ENCODE measurements at regions not wholly inside any gene's neighbourhood (a gene's known extent, or its start where the extent isn't known, plus 50 kb on each side); places are given as distances from the start of the nearest gene placed in this dataset.

DNA sequence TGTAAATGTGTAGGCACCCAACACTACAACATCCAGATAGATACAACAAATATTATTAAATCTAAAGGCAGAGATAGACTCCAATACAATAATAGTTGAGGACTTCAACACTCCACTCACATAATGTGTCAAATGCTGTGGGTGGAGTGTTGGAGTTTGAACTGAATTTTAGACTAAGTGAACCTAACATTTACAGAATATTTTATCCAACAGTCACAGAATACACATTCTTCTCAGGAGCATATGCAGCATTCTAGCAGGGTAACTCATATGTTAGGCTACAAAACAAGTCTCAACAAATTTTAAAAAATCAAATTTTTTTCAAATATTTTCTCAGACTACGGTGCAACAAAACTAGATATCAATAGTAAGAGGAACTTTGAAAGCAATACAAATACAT is 648.7 kb upstream of the CDH18 start:
- TF ChIP-seq, protein P1, sequence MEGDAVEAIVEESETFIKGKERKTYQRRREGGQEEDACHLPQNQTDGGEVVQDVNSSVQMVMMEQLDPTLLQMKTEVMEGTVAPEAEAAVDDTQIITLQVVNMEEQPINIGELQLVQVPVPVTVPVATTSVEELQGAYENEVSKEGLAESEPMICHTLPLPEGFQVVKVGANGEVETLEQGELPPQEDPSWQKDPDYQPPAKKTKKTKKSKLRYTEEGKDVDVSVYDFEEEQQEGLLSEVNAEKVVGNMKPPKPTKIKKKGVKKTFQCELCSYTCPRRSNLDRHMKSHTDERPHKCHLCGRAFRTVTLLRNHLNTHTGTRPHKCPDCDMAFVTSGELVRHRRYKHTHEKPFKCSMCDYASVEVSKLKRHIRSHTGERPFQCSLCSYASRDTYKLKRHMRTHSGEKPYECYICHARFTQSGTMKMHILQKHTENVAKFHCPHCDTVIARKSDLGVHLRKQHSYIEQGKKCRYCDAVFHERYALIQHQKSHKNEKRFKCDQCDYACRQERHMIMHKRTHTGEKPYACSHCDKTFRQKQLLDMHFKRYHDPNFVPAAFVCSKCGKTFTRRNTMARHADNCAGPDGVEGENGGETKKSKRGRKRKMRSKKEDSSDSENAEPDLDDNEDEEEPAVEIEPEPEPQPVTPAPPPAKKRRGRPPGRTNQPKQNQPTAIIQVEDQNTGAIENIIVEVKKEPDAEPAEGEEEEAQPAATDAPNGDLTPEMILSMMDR (IDR thresholded peaks at IDR 0.05; ENCODE audit: control insufficient read depth, insufficient read depth, low read depth, low read length, missing control alignments), result no peak
- no peak overlapping the region for H3K4me3 ChIP-seq (ENCODE audit: control insufficient read depth, low read depth, low read length)
- no peak for DNase-seq (ENCODE audit: low read depth)

DNA sequence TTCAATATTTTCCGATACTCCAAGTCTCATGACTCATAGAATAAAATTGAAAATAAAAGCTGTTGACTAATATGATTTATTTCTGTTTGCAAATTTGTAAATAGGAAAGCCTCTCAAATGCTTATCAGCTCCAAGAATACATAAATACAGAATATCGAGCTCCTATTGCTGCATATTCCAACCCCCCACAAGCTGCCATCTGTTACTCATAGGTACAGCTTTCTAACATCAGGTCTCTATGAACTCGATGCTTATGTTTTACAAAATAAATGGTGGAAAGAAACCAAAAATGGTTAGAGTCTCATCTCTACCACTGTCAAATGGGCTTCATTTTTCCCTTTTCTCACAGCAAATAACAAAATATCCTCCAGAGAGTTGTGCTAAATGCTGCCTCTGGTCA is 631.6 kb upstream of the CDH18 start:
- H3K4me3 ChIP-seq (ENCODE audit: control insufficient read depth, low read depth, low read length), result no peak overlapping the region
- TF ChIP-seq, protein P1 (IDR thresholded peaks at IDR 0.05; ENCODE audit: control insufficient read depth, insufficient read depth, low read depth, low read length, missing control alignments), result no peak
- DNase-seq (ENCODE audit: low read depth), result no peak

DNA sequence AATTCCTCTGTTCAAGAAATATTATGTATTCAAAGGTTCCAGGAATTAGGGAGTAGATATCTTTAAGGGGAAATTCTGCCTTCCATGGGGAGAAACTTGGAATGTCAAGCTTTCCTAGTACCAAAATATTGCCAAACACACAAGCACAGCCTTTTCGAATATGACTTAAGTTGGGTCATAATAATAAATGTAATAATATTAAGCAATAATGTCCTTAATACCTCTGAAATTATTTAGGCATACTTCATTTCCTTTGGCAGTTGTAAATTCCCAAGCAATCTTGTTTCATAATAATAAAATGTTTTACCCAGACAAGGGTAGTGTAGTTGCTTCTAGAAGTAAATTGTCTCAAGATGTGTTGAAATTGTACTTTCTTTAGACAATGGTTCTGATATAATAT is 630.3 kb upstream of the CDH18 start:
- TF ChIP-seq, protein P1 (IDR thresholded peaks at IDR 0.05; ENCODE audit: control insufficient read depth, insufficient read depth, low read depth, low read length, missing control alignments), result no peak
- DNase-seq (ENCODE audit: low read depth), result no peak
- H3K4me3 ChIP-seq (ENCODE audit: control insufficient read depth, low read depth, low read length), result no peak overlapping the region

DNA sequence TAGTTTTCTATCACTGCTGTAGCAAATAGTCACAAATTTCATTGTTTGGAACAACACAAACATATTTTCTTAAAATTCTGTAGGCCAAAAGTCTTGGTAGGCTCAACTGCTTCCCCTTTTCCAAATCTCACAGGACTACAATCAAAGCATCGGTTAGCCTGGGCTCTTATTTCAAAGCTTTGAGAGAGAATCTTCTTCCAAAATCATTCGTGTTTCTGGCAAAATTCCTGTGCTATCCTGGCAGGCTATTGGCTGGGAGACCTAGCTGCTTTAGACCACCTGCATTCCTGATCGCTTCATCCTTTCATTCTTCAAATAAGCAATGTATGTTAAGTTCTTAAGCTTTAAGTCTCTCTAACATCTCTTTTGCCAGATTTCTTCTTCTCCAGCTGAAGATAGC is 629.8 kb upstream of the CDH18 start:
- H3K4me3 ChIP-seq (ENCODE audit: control insufficient read depth, low read depth, low read length), result no peak overlapping the region
- DNase-seq (ENCODE audit: low read depth), result no peak
- TF ChIP-seq, protein P1 (IDR thresholded peaks at IDR 0.05; ENCODE audit: control insufficient read depth, insufficient read depth, low read depth, low read length, missing control alignments), result no peak

DNA sequence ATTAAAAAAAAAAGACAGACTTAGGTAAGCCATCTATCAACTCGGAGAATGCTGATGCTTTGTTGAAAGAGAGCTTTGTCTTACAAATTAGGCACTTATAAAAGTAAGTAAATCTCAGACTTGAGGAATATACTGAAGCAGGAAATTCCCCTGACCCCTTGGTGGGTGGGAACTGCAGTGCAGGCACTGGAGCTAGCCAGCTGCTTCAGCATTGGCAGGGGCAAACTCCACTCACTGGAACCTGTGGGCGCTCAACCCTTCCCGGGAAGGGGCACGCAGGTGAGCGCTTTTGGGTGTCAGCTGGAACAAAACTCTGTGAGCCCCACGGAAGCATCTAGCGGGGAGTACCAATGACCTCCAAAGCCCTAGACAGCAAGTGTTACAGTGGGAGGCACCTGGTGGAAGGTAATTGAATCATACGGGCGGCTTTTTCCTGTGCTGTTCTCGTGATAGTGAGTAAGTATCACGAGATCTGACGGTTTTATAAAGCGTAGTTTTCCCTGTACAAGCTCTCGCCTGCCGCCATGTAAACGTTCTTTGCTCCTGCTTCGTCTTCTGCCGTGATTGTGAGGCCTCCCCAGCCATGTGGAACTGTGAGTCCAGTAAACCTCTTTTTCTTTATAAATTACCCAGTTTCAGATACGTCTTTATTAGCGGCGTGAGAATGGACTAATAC is 628.0 kb upstream of the CDH18 start:
- H3K4me3 ChIP-seq (ENCODE audit: control insufficient read depth, low read depth, low read length), result no peak overlapping the region
- no peak for DNase-seq (ENCODE audit: low read depth)
- TF ChIP-seq, protein P1 (IDR thresholded peaks at IDR 0.05; ENCODE audit: control insufficient read depth, insufficient read depth, low read depth, low read length, missing control alignments), result no peak

DNA sequence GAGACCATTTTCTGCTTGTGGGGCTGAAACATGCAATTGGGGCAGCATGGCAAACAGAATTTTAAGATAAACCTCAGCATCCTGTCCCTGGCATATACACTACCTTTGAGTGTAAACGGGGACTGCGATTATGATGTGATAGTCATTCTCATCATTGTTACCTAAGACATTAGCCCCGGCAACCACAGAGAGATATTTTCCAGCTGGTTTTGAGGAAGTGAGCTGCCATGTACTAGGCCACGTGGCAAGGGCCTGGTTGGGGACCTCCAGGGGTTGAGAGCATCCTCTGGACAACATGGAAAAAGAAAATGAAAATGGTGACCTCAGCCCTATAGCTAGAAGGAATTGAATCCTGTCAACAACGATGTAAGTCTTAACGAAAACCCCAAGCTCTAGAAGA is 623.6 kb upstream of the CDH18 start:
- no peak for DNase-seq (ENCODE audit: low read depth)
- TF ChIP-seq, protein P1 (IDR thresholded peaks at IDR 0.05; ENCODE audit: control insufficient read depth, insufficient read depth, low read depth, low read length, missing control alignments), result no peak
- no peak overlapping the region for H3K4me3 ChIP-seq (ENCODE audit: control insufficient read depth, low read depth, low read length)
